Adrenal gland (tissue), 5 donors: ENCODE measurements at regions not wholly inside any gene's neighbourhood (a gene's known extent, or its start where the extent isn't known, plus 50 kb on each side); places are given as distances from the start of the nearest gene placed in this dataset.
"Not testable (repeated sequence)": the region's sequence is repeated elsewhere in the genome, so short reads cannot be mapped to it uniquely, and the experiment has no call there.

Experiments used
- CTCF ChIP-seq, 6 experiments: fragments of 450-650 bp in 4 of 6; fragments of 200-600 bp in 2 of 6; sonication (generic) in 1 of 6; IDR thresholded peaks; 1 replicate in 5 of 6; 2 replicates in 1 of 6; pipeline versions ENCODE4 v1.5.1 to v1.8.0; 2016 to 2021; ENCODE audit warnings: antibody characterized with exemption in 6 of 6, mild to moderate bottlenecking in 2 of 6, moderate library complexity in 1 of 6
- POLR2A ChIP-seq, 2 donors: fragments of 450-650 bp; IDR thresholded peaks; one replicate each; pipeline ENCODE4 v1.6.1; 2017; ENCODE audit warnings: antibody characterized with exemption in 2 of 2, mild to moderate bottlenecking in 2 of 2, moderate library complexity in 1 of 2
- donor health status: DM: no; HTN: no; CAD: no.

- TF ChIP-seq CTCF, POLR2A (IDR thresholded peaks at IDR 0.05): not testable (repeated sequence)
Measured at GRCh38 chr21:8434710-8435109, 2086.7 kb upstream of the TPTE start.
